ENCODE measurements at regions not wholly inside any gene's neighbourhood (a gene's known extent, or its start where the extent isn't known, plus 50 kb on each side); places are given as distances from the start of the nearest gene placed in this dataset.

- no peak for DNase-seq
Measured at GRCh38 chr3:87390821-87391220, 114.4 kb upstream of the POU1F1 start.

GRCh38 chr3:87390353-87390752 lies 114.0 kb upstream of the POU1F1 start:
- no peak for DNase-seq

- no peak for DNase-seq
Measured at GRCh38 chr3:87375231-87375682, 98.9 kb upstream of the POU1F1 start.

GRCh38 chr3:87370007-87370406 lies 93.6 kb upstream of the POU1F1 start:
- DNase-seq, result no peak

GRCh38 chr3:87367736-87368135 lies 91.4 kb upstream of the POU1F1 start:
- DNase-seq, result no peak

GRCh38 chr3:87363721-87364120 lies 87.3 kb upstream of the POU1F1 start:
- no peak for DNase-seq

- DNase-seq, result no peak
Measured at GRCh38 chr3:87361956-87362355, 85.6 kb upstream of the POU1F1 start.

GRCh38 chr3:87361271-87361670 lies 84.9 kb upstream of the POU1F1 start:
- no peak for DNase-seq

GRCh38 chr3:87359826-87360225 lies 83.4 kb upstream of the POU1F1 start:
- no peak for DNase-seq

- DNase-seq, result no peak
Measured at GRCh38 chr3:87359025-87359424, 82.6 kb upstream of the POU1F1 start.

GRCh38 chr3:87358066-87358465 lies 81.7 kb upstream of the POU1F1 start:
- no peak for DNase-seq

- DNase-seq, result no peak
Measured at GRCh38 chr3:87354398-87354797, 78.0 kb upstream of the POU1F1 start.

- no peak for DNase-seq
Measured at GRCh38 chr3:87351937-87352336, 75.6 kb upstream of the POU1F1 start.

GRCh38 chr3:87350367-87351199 lies 74.2 kb upstream of the POU1F1 start:
- DNase-seq, result no peak

- no peak for DNase-seq
Measured at GRCh38 chr3:87349833-87350232, 73.4 kb upstream of the POU1F1 start.

- no peak for DNase-seq
Measured at GRCh38 chr3:87336761-87337160, 60.4 kb upstream of the POU1F1 start.

GRCh38 chr3:87335931-87336330 lies 59.5 kb upstream of the POU1F1 start:
- no peak for DNase-seq

GRCh38 chr3:87333393-87333892 lies 57.1 kb upstream of the POU1F1 start:
- no peak for DNase-seq

- DNase-seq, result no peak
Measured at GRCh38 chr3:87332789-87333188, 56.4 kb upstream of the POU1F1 start.

- DNase-seq, result no peak
Measured at GRCh38 chr3:87329065-87329464, 52.7 kb upstream of the POU1F1 start.
